ENCODE measurements at regions not wholly inside any gene's neighbourhood (a gene's known extent, or its start where the extent isn't known, plus 50 kb on each side); places are given as distances from the start of the nearest gene placed in this dataset.

DNA sequence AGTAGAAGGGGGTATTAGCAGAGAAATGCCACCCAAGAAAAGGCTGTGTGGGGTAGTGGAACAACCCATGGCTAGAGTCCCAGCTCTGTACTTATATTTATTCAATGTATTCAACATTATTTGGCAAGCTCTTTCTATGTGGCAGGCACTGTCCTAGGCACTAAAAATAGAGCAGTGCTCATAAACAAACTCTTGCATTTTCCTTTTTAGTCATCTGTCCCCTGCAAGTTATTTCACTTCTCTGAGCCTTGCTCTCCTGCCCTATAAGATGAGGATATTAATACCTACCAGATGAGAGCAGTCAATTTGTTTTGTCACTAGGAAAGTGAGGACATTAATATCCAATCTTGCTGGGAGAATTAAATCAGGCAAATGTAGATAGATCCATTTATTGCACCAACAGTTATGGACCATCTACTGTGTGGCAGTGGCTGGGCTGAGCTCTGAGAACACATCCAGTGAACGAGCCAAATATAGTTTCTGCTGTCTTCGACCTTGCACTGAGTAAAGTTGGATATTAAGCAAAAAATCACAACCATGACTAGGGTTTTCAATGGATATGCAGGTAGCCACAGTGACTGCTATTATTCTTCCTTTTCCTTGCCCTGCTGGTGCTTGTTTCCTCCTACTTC is 314.3 kb upstream of the TBX3 start:
- no peak for DNase-seq (ENCODE audit: low read depth, low spot score)
- ChIA-PET POLR2A (no interaction called here), CTCF (no interaction called here), RAD21 (ENCODE audit: low non-redundant PET in 1 of 2, low total read pairs in 2 of 2, uncharacterized antibody in 2 of 2, unreplicated experiment in 2 of 2) (no interaction called here)
- no peak overlapping the region for H3K27ac ChIP-seq (ENCODE audit: low read depth, low read length)
- H3K9ac ChIP-seq (ENCODE audit: low read length) = no peak overlapping the region
- ATAC-seq = no peak
- no peak overlapping the region for H3K4me2 ChIP-seq (ENCODE audit: low read length)
- no peaks in the 10 kb centered on the region for H4K20me1 ChIP-seq (ENCODE audit: insufficient read depth)
- no peaks in the 10 kb centered on the region for H3K36me3 ChIP-seq (ENCODE audit: control insufficient read depth in 1 of 2, insufficient read depth in 2 of 2, low read length in 2 of 2)
- intact Hi-C loops (cut with micrococcal nuclease) = no loop called here
- no TSS peak for BruUV-seq (replicated peaks)
- no peak overlapping the region for H2AFZ ChIP-seq (ENCODE audit: low read depth, low read length, poor library complexity, severe bottlenecking)
- no peaks in the 10 kb centered on the region for H3K79me2 ChIP-seq (ENCODE audit: insufficient read depth, low read length)
- H3K4me1 ChIP-seq (ENCODE audit: control insufficient read depth in 1 of 2, insufficient read depth in 2 of 2, low read length in 2 of 2) = peaks cover 3 to 11% of the 10 kb centered on the region in 2 experiments; a peak in 3 of 4 replicates
- H3K9me3 ChIP-seq (ENCODE audit: control insufficient read depth in 1 of 2, insufficient read depth in 1 of 2, low read depth in 1 of 2, low read length in 2 of 2) = 0 out of 4 replicates have a peak, but pooled peaks cover 0 to 9% of the 10 kb centered on the region in 2 experiments
- no peaks in the 10 kb centered on the region; the same call in 1 of the 2 replicates for H3K27me3 ChIP-seq (ENCODE audit: insufficient read depth, low read length)
- H3K4me3 ChIP-seq (replicated peaks in 1 of 2; ENCODE audit: low read depth in 1 of 2, low read length in 2 of 2) = no peak overlapping the region
- H3K9me2 ChIP-seq (ENCODE audit: insufficient read depth) = no peaks in the 10 kb centered on the region
- TF ChIP-seq, protein P1, sequence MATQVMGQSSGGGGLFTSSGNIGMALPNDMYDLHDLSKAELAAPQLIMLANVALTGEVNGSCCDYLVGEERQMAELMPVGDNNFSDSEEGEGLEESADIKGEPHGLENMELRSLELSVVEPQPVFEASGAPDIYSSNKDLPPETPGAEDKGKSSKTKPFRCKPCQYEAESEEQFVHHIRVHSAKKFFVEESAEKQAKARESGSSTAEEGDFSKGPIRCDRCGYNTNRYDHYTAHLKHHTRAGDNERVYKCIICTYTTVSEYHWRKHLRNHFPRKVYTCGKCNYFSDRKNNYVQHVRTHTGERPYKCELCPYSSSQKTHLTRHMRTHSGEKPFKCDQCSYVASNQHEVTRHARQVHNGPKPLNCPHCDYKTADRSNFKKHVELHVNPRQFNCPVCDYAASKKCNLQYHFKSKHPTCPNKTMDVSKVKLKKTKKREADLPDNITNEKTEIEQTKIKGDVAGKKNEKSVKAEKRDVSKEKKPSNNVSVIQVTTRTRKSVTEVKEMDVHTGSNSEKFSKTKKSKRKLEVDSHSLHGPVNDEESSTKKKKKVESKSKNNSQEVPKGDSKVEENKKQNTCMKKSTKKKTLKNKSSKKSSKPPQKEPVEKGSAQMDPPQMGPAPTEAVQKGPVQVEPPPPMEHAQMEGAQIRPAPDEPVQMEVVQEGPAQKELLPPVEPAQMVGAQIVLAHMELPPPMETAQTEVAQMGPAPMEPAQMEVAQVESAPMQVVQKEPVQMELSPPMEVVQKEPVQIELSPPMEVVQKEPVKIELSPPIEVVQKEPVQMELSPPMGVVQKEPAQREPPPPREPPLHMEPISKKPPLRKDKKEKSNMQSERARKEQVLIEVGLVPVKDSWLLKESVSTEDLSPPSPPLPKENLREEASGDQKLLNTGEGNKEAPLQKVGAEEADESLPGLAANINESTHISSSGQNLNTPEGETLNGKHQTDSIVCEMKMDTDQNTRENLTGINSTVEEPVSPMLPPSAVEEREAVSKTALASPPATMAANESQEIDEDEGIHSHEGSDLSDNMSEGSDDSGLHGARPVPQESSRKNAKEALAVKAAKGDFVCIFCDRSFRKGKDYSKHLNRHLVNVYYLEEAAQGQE (IDR thresholded peaks at IDR 0.05; ENCODE audit: low read depth) = no peak
- TF ChIP-seq, protein P2, sequence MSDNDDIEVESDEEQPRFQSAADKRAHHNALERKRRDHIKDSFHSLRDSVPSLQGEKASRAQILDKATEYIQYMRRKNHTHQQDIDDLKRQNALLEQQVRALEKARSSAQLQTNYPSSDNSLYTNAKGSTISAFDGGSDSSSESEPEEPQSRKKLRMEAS (IDR thresholded peaks at IDR 0.05) = no peak
- TF ChIP-seq ZNF274 (IDR thresholded peaks at IDR 0.05; ENCODE audit: low read depth, low read length) = no peak
- TF ChIP-seq POLR2AphosphoS5 (IDR thresholded peaks at IDR 0.05; ENCODE audit: low read depth, low read length) = no peak
- TF ChIP-seq POLR2A (IDR thresholded peaks at IDR 0.05; ENCODE audit: borderline replicate concordance, extremely low read depth, insufficient read depth, insufficient read length) = no peak
- no peak for TF ChIP-seq ZFX (IDR thresholded peaks at IDR 0.05)
- no peak for TF ChIP-seq RAD21 (IDR thresholded peaks at IDR 0.05; ENCODE audit: low read depth)
- no peak for TF ChIP-seq ATF3 (IDR thresholded peaks at IDR 0.05)
- no peak for TF ChIP-seq ELF1 (IDR thresholded peaks at IDR 0.05; ENCODE audit: borderline replicate concordance, low read depth)
- TF ChIP-seq EZH2 (IDR thresholded peaks at IDR 0.05) = no peak
- no peak for TF ChIP-seq CBX3 (IDR thresholded peaks at IDR 0.05; ENCODE audit: low read depth)
- TF ChIP-seq EZH2phosphoT487 (IDR thresholded peaks at IDR 0.05; ENCODE audit: borderline replicate concordance) = no peak

Measured in HCT116 (cell line).